BJ (cell line): ENCODE measurements at regions not wholly inside any gene's neighbourhood (a gene's known extent, or its start where the extent isn't known, plus 50 kb on each side); places are given as distances from the start of the nearest gene placed in this dataset.

Source experiments
- CTCF ChIA-PET: fragments of 350-600 bp; formaldehyde crosslinking; extraction: SDS; loops from one replicate; lab custom pipeline; 2021; ENCODE audit warnings: antibody characterized with exemption, inconsistent platforms; lab: Yijun Ruan, JAX
- POLR2A ChIA-PET: fragments of 300-600 bp; sonication (Branson Sonifier 250); formaldehyde crosslinking; extraction: SDS; loops from one replicate; lab custom pipeline; 2021; ENCODE audit warnings: antibody characterized with exemption; lab: Charles Lee
- DNase-seq: peaks from one replicate; pipeline ENCODE4 v3.0.0-alpha.2; 2011; ENCODE audit warnings: low read depth
- H3K27me3 ChIP-seq: 2 replicates; pipeline ENCODE4 v1.6.0; 2011; ENCODE audit warnings: low read length; ENCODE audit not compliant: control insufficient read depth, insufficient read depth
- H3K36me3 ChIP-seq: 2 replicates; pipeline ENCODE4 v1.5.1; 2011; ENCODE audit warnings: low read length; ENCODE audit not compliant: control insufficient read depth, insufficient read depth
- H3K4me3 ChIP-seq: 2 replicates; pipeline ENCODE4 v1.5.1; 2011; ENCODE audit warnings: low read depth, mild to moderate bottlenecking, control low read depth, low read length
- TF ChIP-seq, protein P1 (sequence below): IDR thresholded peaks from 2 replicates; pipeline ENCODE4 v1.5.1; 2011; ENCODE audit warnings: low read depth, mild to moderate bottlenecking, control low read depth, inconsistent platforms, low read length, moderate library complexity; ENCODE audit not compliant: insufficient read depth

DNA sequence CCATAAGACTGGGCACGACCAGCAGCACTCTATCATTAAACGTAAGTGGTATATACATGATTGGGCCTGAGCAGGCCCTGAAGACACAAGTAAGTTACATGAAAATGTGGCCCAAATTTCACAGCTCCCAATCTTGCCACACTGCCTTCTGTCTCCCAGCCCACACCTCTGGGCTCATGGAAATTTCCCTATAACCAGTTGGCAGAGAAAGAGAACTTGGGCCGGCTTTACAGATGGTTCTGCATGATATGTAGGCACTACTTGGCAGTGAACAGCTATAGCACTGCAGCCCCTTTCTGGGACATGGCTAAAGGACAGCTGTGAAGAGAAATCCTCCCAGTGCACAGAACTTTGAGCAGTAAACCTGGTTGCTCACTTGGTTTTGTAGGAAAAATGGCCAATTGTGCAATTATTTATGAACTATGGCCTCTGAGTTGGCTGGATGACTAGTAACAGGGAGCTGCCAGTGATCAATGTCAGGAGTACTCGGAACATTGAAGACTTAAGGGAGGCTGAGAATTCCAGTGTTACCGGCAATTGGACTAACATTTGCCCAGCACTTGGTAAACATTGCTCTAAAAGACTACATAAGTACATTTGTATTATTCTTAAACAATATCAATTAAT is 1006.6 kb upstream of the LRRN3 start:
- POLR2A ChIA-PET = no interaction called here
- CTCF ChIA-PET = interaction anchor here (0.6 to 1.2 kb wide), 2 partner anchors 29 to 1015 kb away, joined by 3 to 5 read pairs; no protein-coding TSS in a partner anchor
- TF ChIP-seq, protein P1, sequence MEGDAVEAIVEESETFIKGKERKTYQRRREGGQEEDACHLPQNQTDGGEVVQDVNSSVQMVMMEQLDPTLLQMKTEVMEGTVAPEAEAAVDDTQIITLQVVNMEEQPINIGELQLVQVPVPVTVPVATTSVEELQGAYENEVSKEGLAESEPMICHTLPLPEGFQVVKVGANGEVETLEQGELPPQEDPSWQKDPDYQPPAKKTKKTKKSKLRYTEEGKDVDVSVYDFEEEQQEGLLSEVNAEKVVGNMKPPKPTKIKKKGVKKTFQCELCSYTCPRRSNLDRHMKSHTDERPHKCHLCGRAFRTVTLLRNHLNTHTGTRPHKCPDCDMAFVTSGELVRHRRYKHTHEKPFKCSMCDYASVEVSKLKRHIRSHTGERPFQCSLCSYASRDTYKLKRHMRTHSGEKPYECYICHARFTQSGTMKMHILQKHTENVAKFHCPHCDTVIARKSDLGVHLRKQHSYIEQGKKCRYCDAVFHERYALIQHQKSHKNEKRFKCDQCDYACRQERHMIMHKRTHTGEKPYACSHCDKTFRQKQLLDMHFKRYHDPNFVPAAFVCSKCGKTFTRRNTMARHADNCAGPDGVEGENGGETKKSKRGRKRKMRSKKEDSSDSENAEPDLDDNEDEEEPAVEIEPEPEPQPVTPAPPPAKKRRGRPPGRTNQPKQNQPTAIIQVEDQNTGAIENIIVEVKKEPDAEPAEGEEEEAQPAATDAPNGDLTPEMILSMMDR = no peak
- no peak overlapping the region for H3K4me3 ChIP-seq
- H3K27me3 ChIP-seq = no peaks in the 10 kb centered on the region
- DNase-seq = no peak
- no peaks in the 10 kb centered on the region for H3K36me3 ChIP-seq

DNA sequence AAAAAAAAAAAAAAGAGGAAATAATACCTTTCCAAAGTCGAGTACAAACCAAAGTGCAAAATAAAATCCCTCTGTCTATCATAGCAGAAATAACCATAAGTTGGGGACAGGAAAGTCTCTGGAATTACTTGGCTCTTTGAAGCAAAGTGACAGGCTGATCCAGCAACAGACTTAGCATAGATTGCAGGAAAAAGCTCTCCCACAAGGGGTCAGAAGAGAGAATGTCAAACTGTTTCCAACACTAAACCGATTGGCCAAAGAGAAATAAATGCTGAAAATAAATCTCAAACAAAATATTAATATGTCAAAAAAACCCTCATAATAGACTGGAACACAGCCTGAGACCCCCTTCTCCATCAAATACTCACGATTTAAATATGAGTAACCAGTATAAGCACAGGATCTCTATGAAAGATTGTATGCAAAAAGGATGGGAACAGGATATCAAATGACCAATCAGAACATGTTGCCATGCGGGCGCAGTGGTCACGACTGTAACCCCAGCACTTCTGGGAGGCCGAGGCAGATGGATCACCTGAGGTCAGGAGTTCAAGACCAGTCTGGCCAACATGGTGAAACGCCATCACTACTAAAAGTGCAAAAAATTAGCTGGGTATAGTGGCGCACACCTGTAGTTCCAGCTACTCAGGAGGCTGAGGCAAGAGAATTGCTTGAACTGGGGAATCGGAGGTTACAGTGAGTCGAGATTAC is 1000.7 kb upstream of the LRRN3 start:
- no peaks in the 10 kb centered on the region for H3K36me3 ChIP-seq
- no peak for DNase-seq
- no peak overlapping the region for H3K4me3 ChIP-seq
- H3K27me3 ChIP-seq = no peaks in the 10 kb centered on the region
- TF ChIP-seq, protein P1 = peak; percentile 52
- CTCF ChIA-PET = interaction anchor here (0.6 to 0.8 kb wide), 2 partner anchors 235 to 1008 kb away, joined by 3 read pairs; no protein-coding TSS in a partner anchor
- POLR2A ChIA-PET = no interaction called here

DNA sequence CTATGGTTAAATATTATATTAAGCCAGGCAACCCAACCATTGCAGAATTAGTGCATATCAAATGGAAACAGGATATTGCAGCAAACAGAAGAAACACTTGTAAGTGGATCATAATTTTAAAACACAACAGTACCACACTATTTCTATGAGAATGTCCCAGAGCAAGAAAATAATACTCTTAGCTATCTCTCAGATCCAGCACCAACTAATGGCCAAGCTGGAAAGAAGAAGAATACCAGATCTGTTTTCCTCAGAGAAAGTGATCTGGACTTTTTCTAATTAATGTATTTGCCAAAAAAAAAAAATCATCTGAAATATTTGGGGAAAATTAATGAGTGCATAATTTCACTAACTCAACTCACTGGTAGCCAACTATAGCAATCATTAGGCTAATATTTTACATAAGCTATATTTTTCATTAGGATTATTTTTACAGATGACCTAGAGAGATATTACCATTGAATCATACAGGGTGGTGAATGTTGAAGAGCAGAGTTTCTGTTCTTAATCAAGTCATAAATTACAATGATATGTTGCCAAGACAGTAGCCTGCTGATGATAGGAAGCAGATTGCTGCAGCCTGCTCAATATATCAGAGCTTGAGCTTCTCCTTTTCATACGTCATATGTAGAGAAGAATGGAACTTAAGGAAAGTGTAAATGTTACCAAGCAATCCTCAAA is 995.4 kb upstream of the LRRN3 start:
- Histone ChIP-seq H3K4me3 (no peak overlapping the region), H3K36me3 (no peaks in the 10 kb centered on the region), H3K27me3 (no peaks in the 10 kb centered on the region)
- ChIA-PET POLR2A (no interaction called here), CTCF (no interaction called here)
- no peak for DNase-seq
- TF ChIP-seq, protein P1 = no peak

DNA sequence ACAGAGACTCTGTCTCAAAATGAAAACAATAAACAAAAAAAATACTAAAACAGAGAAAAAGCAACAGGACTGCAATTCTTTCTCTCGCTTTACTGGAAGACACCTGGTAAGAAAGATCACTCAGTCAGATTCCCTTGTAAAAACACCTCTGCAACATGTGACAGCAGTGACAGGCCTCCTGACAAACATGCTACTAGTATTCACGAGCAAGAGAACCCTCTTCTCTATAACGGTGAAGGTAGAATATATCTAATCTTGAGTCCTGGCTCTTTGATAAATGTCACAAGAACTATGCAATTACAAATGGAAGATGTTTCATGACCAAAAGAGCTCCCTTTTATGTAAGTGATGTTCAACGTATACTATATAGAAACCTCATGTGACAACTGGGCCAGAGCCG is 986.7 kb upstream of the LRRN3 start:
- ChIA-PET CTCF (no interaction called here), POLR2A (no interaction called here)
- H3K4me3 ChIP-seq = no peak overlapping the region
- H3K36me3 ChIP-seq = no peaks in the 10 kb centered on the region
- no peaks in the 10 kb centered on the region for H3K27me3 ChIP-seq
- no peak for DNase-seq
- TF ChIP-seq, protein P1 = no peak

DNA sequence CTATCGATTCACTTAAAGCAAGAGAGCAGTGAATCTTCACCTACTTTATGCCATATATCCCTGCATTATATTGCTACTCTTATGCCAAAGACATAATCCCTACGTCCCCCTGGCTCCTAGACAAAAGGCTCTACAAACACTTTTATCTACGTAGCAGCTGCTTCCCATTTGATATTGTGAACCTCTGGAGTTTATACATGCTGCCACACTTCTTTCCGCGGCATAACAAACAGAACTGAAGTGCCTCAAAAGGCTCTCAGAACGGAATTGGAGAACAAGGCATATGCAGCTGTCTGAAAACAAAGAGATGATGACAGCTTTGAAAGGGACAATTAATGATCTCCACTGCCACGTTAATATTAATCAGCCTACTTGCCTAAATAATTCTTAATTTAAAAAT is 985.6 kb upstream of the LRRN3 start:
- TF ChIP-seq, protein P1 = no peak
- CTCF ChIA-PET = no interaction called here
- no peak for DNase-seq
- H3K27me3 ChIP-seq = no peaks in the 10 kb centered on the region
- POLR2A ChIA-PET = no interaction called here
- H3K36me3 ChIP-seq = no peaks in the 10 kb centered on the region
- no peak overlapping the region for H3K4me3 ChIP-seq
